AG20443 (cell line): ENCODE measurements at regions not wholly inside any gene's neighbourhood (a gene's known extent, or its start where the extent isn't known, plus 50 kb on each side); places are given as distances from the start of the nearest gene placed in this dataset.

Experiments used
- DNase-seq: peaks from one replicate; pipeline ENCODE4 v3.0.0; 2012; ENCODE audit warnings: low spot score, mixed read lengths

DNA sequence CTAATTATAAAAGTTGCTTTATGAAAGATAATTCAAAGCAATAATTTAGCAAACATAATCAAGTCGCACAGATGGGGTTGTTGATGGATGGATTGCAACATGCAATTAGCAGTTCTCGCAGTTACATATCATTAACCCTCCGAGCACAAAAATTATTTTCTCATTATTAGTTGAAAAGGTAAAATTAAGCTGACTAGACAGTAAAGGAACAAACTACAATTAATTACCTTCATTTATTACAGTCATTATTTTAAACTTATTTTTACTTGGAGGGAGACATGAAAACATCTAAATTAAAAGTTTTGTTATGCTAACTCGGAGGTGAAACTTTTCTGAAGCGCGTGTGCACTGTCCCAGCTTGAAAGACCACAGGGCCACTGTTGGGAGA lies 146.9 kb downstream of the PHETA1 start:
- no peak for DNase-seq

DNA sequence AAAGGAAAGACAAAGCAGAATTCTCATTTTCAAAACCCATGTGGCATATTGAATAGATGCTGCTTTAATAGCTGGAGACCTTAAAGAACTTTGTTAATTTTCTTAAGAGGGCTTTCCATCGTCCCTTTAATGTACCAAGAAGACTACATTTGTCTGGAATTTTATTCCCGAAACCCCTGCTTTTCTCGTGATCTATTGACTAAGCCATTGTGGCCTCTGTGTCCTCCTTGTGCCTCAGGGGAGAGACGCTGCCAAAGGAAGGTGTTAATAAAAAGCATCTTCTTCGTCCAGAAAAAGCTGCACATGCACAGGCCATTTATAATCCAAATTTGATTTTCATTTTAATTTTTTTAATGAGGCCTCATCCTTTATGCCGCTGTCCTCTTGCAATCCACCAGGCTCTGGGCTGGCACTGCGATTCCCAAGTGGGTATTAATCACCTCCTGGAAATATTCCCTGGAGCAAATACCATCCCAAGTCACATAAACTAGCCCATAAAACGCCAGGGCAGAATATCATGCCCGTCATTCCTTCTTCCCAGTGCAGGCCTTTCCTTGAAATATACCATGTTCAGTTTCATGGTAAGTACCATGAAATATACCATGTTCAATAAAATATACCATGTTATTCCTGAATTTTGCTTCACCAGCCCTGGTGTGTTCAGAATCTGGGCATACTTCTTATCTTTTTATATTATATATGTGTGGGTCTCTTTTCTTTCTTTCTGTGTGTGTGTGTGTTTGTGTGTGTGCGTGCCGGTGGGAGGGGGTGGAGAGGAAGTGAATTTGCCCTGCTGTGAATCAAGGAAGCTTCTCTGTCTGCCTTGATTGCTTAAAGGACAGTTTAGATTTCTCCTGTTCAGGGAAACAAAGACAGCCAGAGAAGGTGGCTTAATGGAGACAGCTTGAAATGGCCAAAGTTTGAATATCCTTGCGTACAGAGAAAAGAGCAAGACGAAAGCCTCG lies 147.6 kb downstream of the PHETA1 start:
- no peak for DNase-seq

DNA sequence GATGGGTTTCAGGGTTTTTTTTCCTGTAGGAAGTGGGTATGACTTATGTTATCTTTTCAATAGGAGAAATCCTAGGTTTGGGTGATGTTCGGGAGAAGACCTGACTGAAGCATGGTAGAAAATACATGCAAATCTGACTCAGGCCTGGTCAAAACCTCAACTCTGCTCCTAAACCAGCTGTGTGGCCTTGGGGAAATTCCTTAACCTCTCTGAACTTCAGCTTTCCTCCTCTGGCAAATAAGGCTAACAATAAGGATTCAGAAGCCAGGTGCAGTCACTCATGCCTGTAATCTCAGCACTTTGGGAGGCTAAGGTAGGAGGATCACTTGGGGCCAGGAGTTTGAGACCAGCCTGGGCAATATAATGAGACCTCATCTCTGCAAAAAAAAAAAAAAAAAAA lies 148.5 kb downstream of the PHETA1 start:
- no peak for DNase-seq

- no peak for DNase-seq
These were observed 149.5 kb downstream of the PHETA1 start for GRCh38 chr12:111219440-111219839.

DNA sequence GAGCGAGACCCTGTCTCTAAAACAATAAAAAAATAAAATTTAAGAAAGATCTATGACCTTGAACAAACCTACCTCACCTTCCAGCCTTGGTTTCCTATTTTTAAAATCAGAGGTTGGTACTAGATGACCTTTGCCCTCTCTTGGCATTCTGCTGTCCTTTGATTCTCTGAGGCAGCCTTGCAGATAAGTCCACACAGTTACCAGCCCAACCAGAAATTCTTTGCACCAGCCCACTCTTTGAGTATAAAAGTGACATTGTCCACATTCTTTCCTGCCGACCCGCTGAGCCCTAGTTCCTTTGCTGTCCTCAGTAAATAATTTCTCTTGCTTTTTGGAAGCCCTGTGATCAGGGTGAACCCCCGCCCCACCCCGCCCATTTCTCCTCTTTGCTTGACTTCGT lies 150.4 kb downstream of the PHETA1 start:
- no peak for DNase-seq

DNA sequence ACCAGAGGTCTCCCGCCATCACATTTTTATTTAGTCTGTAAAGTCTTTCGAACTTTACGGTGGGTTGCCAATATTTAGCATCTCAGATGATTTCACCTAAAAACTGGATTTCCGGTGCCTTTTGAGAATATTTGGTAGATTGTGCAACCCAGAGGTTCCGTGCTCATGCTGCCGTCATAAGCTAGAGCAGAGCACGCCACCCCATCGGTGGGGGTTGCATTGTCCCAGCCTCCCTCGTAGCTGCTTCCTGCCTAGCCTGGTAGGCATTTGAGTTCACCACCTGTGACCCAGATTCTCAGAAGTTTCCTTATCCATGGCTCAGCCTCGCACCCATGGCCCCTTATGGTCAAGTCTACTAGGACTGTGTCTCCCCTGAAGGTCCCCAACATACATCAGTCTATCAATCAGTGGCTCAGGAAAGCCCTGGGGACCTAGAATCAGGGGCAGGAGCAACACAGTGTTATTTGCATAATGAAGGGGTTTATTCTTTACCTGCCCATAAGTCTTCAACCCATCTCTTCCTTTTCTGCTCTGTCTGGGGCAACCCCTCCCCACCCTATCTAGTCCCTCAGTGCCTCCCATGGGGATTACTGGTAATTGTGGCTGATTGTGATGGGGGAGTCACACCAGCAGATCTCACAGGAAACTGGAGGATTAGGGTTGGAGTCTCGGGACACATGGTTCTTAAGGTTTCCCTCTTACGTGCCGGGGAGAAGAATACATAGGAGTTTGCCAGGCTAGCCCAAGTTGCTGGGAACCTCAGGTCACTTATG lies 152.3 kb downstream of the PHETA1 start:
- no peak for DNase-seq

- DNase-seq: no peak
These were observed 153.0 kb downstream of the PHETA1 start for GRCh38 chr12:111215881-111216280.

GRCh38 chr12:111214401-111214800 lies 154.5 kb downstream of the PHETA1 start:
- no peak for DNase-seq

DNA sequence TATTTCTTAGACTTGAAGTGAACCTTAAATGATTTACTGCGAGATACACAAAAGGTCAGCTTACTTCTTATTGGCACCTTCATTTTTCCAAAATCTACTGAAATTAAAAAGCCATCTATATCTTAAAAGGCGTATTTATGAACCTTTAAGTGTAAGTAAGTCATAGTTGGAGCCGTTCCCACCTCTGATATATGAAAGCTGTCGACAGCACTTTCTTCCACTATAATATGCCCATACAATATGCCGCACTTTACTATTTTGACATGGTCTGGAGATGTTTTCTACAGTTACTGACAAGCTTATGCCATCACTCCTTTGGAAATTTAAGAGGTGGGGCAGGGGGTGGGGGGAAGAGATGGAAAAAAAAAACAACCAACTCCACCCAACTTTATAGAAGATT lies 155.3 kb downstream of the PHETA1 start:
- DNase-seq: no peak

DNA sequence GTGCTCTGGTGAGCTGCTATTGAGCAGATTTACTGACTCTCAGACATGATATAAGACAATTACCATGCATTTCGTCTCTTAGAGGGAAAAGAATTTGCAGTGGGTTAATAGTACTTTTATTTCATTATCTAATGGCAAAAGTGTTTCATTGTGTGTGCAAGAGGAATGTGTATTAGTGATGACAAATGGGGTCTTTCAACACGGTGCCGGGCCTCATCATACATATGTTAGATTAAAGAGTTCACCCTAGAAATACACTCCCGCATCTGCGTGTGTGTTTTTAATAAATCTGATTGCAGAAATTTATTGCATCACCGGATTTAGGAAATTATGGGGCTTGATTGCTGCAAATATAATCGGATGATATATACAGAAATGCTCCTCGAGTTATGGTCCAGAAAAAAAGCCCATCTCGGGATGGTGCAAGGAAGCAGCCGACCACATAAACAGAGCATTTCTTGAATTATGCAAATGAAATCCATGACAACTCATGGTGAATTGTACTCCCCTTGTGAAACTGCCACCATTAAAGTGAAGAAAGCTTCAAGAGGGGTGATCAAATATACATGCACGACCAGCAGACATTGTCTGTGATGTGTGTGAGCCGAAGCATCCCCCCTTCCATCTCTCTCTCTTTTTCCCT lies 156.0 kb downstream of the PHETA1 start:
- no peak for DNase-seq

DNA sequence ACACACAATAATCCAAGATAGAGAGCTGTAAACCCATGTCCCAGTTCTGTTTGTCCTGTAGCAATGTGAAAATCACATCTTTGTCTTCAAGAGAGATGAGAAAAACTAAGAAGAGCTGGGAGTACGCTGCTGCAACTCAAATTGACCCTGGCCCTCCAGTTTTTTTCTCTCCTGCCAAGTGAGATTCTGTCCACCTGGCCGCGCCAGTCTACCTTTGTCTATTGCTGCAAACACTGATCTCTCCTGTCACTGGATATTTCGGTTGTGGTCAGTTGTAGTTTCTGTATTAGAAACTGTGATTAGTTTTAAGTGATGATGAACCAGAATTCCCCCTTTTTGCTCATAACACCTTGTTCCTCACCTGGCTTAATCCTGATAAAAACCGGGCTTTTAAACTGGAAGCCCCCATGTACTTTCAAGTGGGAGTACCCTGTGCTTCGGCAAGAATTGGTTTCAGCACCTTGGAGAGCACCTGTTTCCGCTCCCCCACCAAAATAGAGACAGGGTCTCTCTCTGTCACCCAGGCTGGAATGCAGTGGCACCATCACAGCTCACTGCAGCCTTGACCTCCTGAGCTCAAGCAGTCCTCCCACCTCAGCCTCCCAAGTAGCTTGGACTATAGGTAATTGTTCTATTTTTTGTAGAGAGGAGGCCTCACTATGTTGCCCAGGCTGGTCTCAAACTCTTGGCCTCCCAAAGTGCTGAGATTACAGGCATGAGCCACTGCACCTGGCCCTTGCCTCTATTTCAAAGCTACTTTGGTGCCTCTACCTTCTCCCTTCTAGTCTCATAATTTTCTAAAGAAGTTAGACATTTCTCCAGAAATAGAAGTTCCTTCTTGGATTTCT lies 156.8 kb downstream of the PHETA1 start:
- no peak for DNase-seq

DNA sequence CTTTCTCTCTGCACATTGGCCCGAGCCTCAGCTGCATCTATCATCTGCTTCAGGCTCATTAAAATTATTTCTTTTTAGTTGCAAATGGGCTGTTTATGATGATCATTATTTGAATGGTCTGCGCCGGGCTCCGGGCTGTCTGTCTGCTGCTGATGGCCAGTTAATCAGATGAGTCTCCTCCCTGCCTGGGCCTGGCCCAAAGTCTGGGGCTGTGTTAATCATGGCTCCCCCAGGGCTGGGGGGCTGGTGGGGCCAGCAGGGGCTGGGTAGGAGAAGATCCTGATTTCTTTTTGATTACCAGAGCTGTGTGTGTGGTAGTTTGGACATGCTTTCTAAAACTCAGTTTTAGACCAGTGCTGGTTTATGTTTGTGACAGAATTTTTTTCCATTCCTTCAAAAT lies 159.1 kb downstream of the PHETA1 start:
- DNase-seq: no peak

GRCh38 chr12:111207761-111208160 lies 161.1 kb downstream of the PHETA1 start:
- no peak for DNase-seq

DNA sequence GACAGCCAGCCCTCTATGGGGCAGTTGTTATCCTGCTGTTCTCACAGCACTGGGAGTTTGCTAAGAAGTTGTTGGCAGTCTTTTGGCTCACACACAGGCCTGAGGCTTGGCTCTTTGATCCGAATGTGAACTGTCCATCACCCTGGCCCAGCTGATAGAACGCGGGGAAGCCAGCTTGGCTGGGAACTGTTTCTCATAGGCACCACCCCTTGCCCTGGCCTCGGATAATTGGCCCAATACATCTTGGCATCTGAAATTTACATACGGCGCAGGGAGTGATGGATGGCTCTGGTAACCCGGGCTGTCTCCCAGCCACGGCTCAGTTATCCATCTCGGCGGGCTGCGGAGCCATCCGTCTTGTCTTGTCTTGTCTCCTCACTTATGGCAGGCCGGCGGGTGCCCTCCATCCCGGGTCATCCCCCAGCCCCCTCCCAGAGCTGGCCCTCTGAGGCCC lies 164.1 kb downstream of the PHETA1 start:
- no peak for DNase-seq

- no peak for DNase-seq
These were observed 164.9 kb downstream of the PHETA1 start for GRCh38 chr12:111203969-111204368.

DNA sequence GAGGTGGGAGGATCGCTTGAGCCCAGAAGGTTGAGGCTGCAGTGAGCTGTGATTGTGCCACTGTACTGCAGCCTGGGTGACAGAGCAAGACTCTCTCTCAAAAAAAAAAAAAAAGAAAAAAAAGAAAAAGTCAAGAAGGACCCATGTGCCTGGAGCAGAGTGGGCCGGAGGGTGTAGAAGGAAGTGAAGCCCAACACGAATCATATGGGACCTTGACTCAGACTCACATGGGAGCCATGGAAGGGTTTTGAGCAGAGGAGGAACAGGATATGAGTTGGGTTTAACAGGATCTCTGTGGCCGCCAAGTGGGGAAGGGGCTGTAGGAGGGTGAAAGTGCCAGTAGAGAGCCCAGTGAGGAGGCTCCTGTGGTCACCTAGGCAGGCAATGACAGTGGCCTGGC lies 165.4 kb downstream of the PHETA1 start:
- no peak for DNase-seq

- no peak for DNase-seq
These were observed 166.5 kb downstream of the PHETA1 start for GRCh38 chr12:111202237-111202915.

- no peak for DNase-seq
These were observed 167.2 kb downstream of the PHETA1 start for GRCh38 chr12:111201495-111202236.

- DNase-seq: no peak
These were observed 167.9 kb downstream of the PHETA1 start for GRCh38 chr12:111201036-111201435.

DNA sequence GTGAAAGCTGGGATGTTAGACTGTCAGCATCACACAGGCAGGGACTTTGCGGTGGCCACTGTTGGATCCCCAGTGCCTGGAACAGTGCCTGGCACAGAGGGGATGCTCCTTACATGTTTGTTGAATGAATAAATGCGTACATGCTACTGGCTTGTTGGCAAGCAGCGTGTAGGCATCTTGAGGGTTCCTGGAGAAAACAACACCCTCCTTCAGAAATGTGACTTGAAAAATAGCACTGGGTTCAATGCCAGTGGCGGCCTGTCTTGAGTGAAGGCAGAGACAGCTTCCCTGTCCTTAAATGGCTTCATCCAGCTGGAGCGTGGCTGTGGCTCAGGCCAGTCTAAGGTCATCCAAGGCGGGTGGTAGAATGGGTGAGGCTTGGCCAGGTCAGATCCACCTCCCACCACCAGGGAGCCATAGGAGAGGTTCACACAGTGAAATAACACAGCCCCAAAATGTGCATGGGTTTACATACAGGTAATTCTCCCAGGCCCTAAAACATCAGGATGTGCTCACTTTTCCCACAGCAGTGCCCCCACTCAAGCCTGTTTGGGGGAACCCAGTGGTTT lies 171.4 kb downstream of the PHETA1 start:
- no peak for DNase-seq
